GM23338 (cell line): ENCODE measurements at regions not wholly inside any gene's neighbourhood (a gene's known extent, or its start where the extent isn't known, plus 50 kb on each side); places are given as distances from the start of the nearest gene placed in this dataset.
A peak's percentile ranks its signal among the peaks of the same experiment; 100 is the strongest.

Source experiments
- ATAC-seq: fragments of 200-7000 bp; cut with Tn5 transposase; 3 replicates; pipeline ENCODE4 v1.9.1; 2020
- DNase-seq: peaks from one replicate; pipeline ENCODE4 v3.0.0-alpha.2; 2015; ENCODE audit warnings: low spot score
- H2AFZ ChIP-seq: fragments of 200-600 bp; sonication (generic); 2 replicates; pipeline ENCODE4 v1.8.0; 2016; ENCODE audit warnings: antibody characterized with exemption, mild to moderate bottlenecking, moderate library complexity
- H3F3A ChIP-seq: fragments of 200-600 bp; sonication (generic); replicated peaks from 2 replicates; pipeline ENCODE4 v1.8.0; 2017; ENCODE audit warnings: antibody characterized with exemption, mixed run types, low read depth
- H3K27ac ChIP-seq: fragments of 200-600 bp; sonication (generic); 2 replicates; pipeline ENCODE4 v1.6.1; 2016; ENCODE audit warnings: low read depth
- H3K27me3 ChIP-seq: fragments of 200-600 bp; sonication (generic); 2 replicates; pipeline ENCODE4 v1.8.0; 2016; ENCODE audit warnings: mild to moderate bottlenecking, mixed run types, moderate library complexity; ENCODE audit not compliant: insufficient read depth
- H3K36me3 ChIP-seq: fragments of 200-600 bp; sonication (generic); 2 replicates; pipeline ENCODE4 v1.8.0; 2016; ENCODE audit warnings: mild to moderate bottlenecking; ENCODE audit not compliant: insufficient read depth
- H3K4me1 ChIP-seq: fragments of 200-600 bp; sonication (generic); 2 replicates; pipeline ENCODE4 v1.8.0; 2016; ENCODE audit warnings: mild to moderate bottlenecking, moderate library complexity; ENCODE audit not compliant: insufficient read depth
- H3K4me2 ChIP-seq: fragments of 200-600 bp; sonication (generic); 2 replicates; pipeline ENCODE4 v1.7.1; 2017; ENCODE audit warnings: mixed run types
- H3K4me3 ChIP-seq: fragments of 200-600 bp; sonication (generic); 2 replicates; pipeline ENCODE4 v1.6.1; 2016; ENCODE audit warnings: mixed run types
- H3K79me2 ChIP-seq: fragments of 200-600 bp; sonication (generic); replicated peaks from 2 replicates; pipeline ENCODE4 v1.8.0; 2017; ENCODE audit warnings: mild to moderate bottlenecking; ENCODE audit not compliant: insufficient read depth
- H3K9me2 ChIP-seq: fragments of 200-600 bp; sonication (generic); 2 replicates; pipeline ENCODE4 v1.8.0; 2017; ENCODE audit not compliant: insufficient read depth
- H4K20me1 ChIP-seq: fragments of 200-600 bp; sonication (generic); replicated peaks from 2 replicates; pipeline ENCODE4 v1.8.0; 2017; ENCODE audit warnings: mild to moderate bottlenecking; ENCODE audit not compliant: insufficient read depth
- H3K27ac Mint-ChIP-seq: 2 replicates; pipeline ENCODE4 v1.8.0; 2020; ENCODE audit warnings: inconsistent platforms, mild to moderate bottlenecking, moderate library complexity, mixed read lengths
- H3K27me3 Mint-ChIP-seq: 3 replicates; pipeline ENCODE4 v1.8.0; 2022; ENCODE audit warnings: low read depth, mild to moderate bottlenecking, moderate library complexity, mixed read lengths, inconsistent platforms; ENCODE audit not compliant: insufficient read depth, poor library complexity
- H3K36me3 Mint-ChIP-seq: 3 replicates; pipeline ENCODE4 v1.8.0; 2021; ENCODE audit warnings: low read depth, mild to moderate bottlenecking, inconsistent platforms, moderate library complexity, mixed read lengths
- H3K4me1 Mint-ChIP-seq: 3 replicates; pipeline ENCODE4 v1.8.0; 2020; ENCODE audit warnings: mild to moderate bottlenecking, inconsistent platforms, mixed read lengths
- H3K4me3 Mint-ChIP-seq: 3 replicates; pipeline ENCODE4 v1.8.0; 2021; ENCODE audit warnings: moderate library complexity, mild to moderate bottlenecking, inconsistent platforms, mixed read lengths
- H3K9me3 Mint-ChIP-seq: 3 replicates; pipeline ENCODE4 v1.8.0; 2020; ENCODE audit warnings: moderate library complexity, mild to moderate bottlenecking, inconsistent platforms, mixed read lengths
- CREB1 ChIP-seq: fragments of 250-450 bp; sonication (Bioruptor Pico); IDR thresholded peaks from 2 replicates; pipeline ENCODE4 v1.5.0; 2020; ENCODE audit warnings: low read depth, mild to moderate bottlenecking, moderate library complexity
- CTCF ChIP-seq, 2 experiments: fragments of 200-600 bp in 1 of 2; sonication (generic) in 1 of 2; conservative IDR thresholded peaks; 2 replicates each; pipeline versions ENCODE4 v1.5.1 to v1.6.1; 2016 to 2017; ENCODE audit warnings: antibody characterized with exemption in 2 of 2, low read depth in 2 of 2, mild to moderate bottlenecking in 2 of 2, moderate library complexity in 1 of 2
- EZH2phosphoT487 ChIP-seq: fragments of 200-600 bp; sonication (generic); IDR thresholded peaks from one replicate; pipeline ENCODE4 v1.8.1; 2018; ENCODE audit warnings: antibody characterized with exemption; ENCODE audit not compliant: unreplicated experiment
- JUNB ChIP-seq: IDR thresholded peaks from one replicate; pipeline ENCODE4 v1.6.1; 2016; ENCODE audit warnings: antibody characterized with exemption; ENCODE audit not compliant: unreplicated experiment
- NANOG ChIP-seq: IDR thresholded peaks from 2 replicates; pipeline ENCODE4 v1.6.1; 2016; ENCODE audit warnings: antibody characterized with exemption, borderline replicate concordance
- POLR2AphosphoS5 ChIP-seq: IDR thresholded peaks from 2 replicates; pipeline ENCODE4 v1.6.1; 2016; ENCODE audit warnings: antibody characterized with exemption, low read depth
- STAT1 ChIP-seq: IDR thresholded peaks from one replicate; pipeline ENCODE4 v1.6.1; 2016; ENCODE audit warnings: antibody characterized with exemption; ENCODE audit not compliant: unreplicated experiment
- ZNF114 ChIP-seq: fragments of 250-450 bp; sonication (Bioruptor Pico); IDR thresholded peaks from 2 replicates; pipeline ENCODE4 v1.5.0; 2020; ENCODE audit warnings: mild to moderate bottlenecking, moderate library complexity
- ZNF331 ChIP-seq: fragments of 250-450 bp; sonication (Bioruptor Pico); IDR thresholded peaks from 2 replicates; pipeline ENCODE4 v1.5.0; 2020; ENCODE audit warnings: low read depth, mild to moderate bottlenecking, moderate library complexity
- ZNF462 ChIP-seq: fragments of 250-450 bp; sonication (Bioruptor Pico); IDR thresholded peaks from 2 replicates; pipeline ENCODE4 v1.5.0; 2020; ENCODE audit warnings: mild to moderate bottlenecking, moderate library complexity
- TF ChIP-seq, protein P1 (sequence below): IDR thresholded peaks from 2 replicates; pipeline ENCODE4 v1.6.1; 2016; ENCODE audit warnings: antibody characterized with exemption

DNA sequence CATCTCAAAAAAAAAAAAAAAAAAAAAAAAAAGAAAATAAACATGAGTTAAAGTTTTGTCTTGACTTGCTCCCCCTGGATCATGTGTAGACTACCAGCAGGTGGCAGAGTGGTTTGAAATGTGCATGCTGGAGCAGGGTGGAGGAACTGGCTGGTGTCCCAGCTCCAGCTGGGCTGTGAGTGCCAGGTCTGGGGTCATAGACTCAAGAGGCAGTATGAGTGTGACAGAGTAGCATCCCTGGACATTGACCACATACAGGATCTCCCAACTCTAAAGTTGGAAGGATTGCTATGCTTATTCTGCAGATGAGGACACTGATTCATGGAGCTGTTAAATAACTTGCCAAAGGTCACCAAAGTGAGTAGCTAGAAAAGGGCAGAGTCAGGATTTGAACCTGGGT, 198.0 kb upstream of the MPHOSPH6 start:
- Mint-ChIP-seq H3K27me3 (peaks cover 7% of the 10 kb centered on the region), H3K4me1 (0 out of 3 replicates have a peak, but pooled peaks cover 2% of the 10 kb centered on the region), H3K36me3 (no peaks in the 10 kb centered on the region), H3K9me3 (no peaks in the 10 kb centered on the region), H3K4me3 (no peak overlapping the region), H3K27ac (peak overlapping the region; percentile 34; the same call in 1 of the 2 replicates)
- Histone ChIP-seq H3K4me3 (no peak overlapping the region), H3K36me3 (no peaks in the 10 kb centered on the region), H3F3A (no peaks in the 10 kb centered on the region), H3K79me2 (no peaks in the 10 kb centered on the region), H3K9me2 (0 out of 2 replicates have a peak, but pooled peaks cover 3% of the 10 kb centered on the region), H4K20me1 (no peaks in the 10 kb centered on the region), H2AFZ (no peak overlapping the region), H3K4me1 (no peaks in the 10 kb centered on the region), H3K27ac (no peak overlapping the region), H3K4me2 (no peak overlapping the region), H3K27me3 (no peaks in the 10 kb centered on the region)
- ATAC-seq, result peak; percentile 85
- peak; percentile 66 for DNase-seq
- TF ChIP-seq CTCF (conservative IDR thresholded peaks at IDR 0.05; ENCODE audit: low read depth in 2 of 2) (peak; percentile 43 to 72), ZNF331 (no peak)

GRCh38 chr16:82366462-82366861, 196.4 kb upstream of the MPHOSPH6 start:
- no peaks in the 10 kb centered on the region for H3F3A ChIP-seq
- ATAC-seq, result no peak
- H3K4me2 ChIP-seq, result no peak overlapping the region
- no peaks in the 10 kb centered on the region for H3K4me1 ChIP-seq
- no peak overlapping the region for H3K27ac Mint-ChIP-seq
- no peaks in the 10 kb centered on the region for H3K36me3 Mint-ChIP-seq
- H3K27me3 Mint-ChIP-seq, result peaks cover 7% of the 10 kb centered on the region
- H3K36me3 ChIP-seq, result no peaks in the 10 kb centered on the region
- no peaks in the 10 kb centered on the region for H3K27me3 ChIP-seq
- H3K27ac ChIP-seq, result no peak overlapping the region
- H3K4me1 Mint-ChIP-seq, result peaks cover 8% of the 10 kb centered on the region
- 0 out of 2 replicates have a peak, but pooled peaks cover 3% of the 10 kb centered on the region for H3K9me2 ChIP-seq
- H4K20me1 ChIP-seq, result no peaks in the 10 kb centered on the region
- H3K4me3 Mint-ChIP-seq, result no peak overlapping the region
- DNase-seq, result no peak
- no peak overlapping the region for H3K4me3 ChIP-seq
- no peaks in the 10 kb centered on the region for H3K79me2 ChIP-seq
- no peaks in the 10 kb centered on the region for H3K9me3 Mint-ChIP-seq
- no peak overlapping the region for H2AFZ ChIP-seq
- TF ChIP-seq ZNF462 (CRISPR knock-in tag) (no peak), POLR2AphosphoS5 (no peak), JUNB (no peak), EZH2phosphoT487 (no peak), STAT1 (no peak), NANOG (no peak), ZNF114 (CRISPR knock-in tag) (no peak), CREB1 (CRISPR knock-in tag) (no peak)
- TF ChIP-seq, protein P1, sequence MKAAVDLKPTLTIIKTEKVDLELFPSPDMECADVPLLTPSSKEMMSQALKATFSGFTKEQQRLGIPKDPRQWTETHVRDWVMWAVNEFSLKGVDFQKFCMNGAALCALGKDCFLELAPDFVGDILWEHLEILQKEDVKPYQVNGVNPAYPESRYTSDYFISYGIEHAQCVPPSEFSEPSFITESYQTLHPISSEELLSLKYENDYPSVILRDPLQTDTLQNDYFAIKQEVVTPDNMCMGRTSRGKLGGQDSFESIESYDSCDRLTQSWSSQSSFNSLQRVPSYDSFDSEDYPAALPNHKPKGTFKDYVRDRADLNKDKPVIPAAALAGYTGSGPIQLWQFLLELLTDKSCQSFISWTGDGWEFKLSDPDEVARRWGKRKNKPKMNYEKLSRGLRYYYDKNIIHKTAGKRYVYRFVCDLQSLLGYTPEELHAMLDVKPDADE, result no peak
